ENCODE measurements at regions not wholly inside any gene's neighbourhood (a gene's known extent, or its start where the extent isn't known, plus 50 kb on each side); places are given as distances from the start of the nearest gene placed in this dataset.

GRCh38 chr17:12597895-12598294 lies 67.8 kb upstream of the MYOCD start:
- H3K4me3 Mint-ChIP-seq, result no peak overlapping the region
- ATAC-seq (replicated peaks) (no peak), DNase-seq (no peak)
- no peaks in the 10 kb centered on the region for H3K4me1 Mint-ChIP-seq
- no peaks in the 10 kb centered on the region for H3K36me3 Mint-ChIP-seq
- H3K27ac Mint-ChIP-seq, result no peak overlapping the region
- H3K27me3 Mint-ChIP-seq, result no peaks in the 10 kb centered on the region
- H3K9me3 Mint-ChIP-seq, result no peaks in the 10 kb centered on the region

DNA sequence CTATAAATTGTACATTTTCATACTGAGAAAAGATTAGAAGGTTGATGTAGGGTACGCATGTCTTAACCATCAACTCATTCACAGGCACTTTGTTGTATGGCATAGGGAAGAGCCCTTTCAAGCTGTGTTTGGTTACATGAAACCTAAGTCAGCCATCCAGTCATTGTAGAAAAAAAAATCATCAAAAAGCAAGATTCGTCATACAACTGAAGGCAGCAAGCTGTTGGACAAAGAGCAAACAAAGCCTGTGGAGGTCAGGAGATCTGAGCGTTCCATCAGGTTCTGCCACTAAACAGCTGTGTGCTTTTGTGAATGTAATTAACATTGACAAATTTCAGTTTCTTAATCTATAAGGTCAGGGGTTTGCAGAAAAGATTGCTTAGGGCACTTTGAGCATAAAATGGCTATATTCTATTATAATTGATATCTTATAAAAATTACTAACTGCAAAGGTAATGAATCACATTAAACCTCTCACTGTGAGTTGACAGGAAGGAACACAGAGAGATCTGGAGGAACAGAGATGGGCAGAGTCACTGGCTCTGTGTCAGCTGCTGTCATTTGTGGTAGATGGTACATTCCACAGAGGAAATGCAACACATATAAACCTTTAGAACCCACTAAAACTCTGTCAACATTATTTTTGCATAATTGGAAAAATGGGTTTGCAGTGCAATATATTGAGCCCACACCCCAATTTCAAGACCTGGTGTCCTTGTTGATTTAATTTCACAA lies 66.3 kb upstream of the MYOCD start:
- no peaks in the 10 kb centered on the region for H3K36me3 Mint-ChIP-seq
- no peak overlapping the region for H3K27ac Mint-ChIP-seq
- H3K9me3 Mint-ChIP-seq, result peaks cover 0 to 1% of the 10 kb centered on the region in 2 donors
- H3K27me3 Mint-ChIP-seq, result no peaks in the 10 kb centered on the region
- H3K4me1 Mint-ChIP-seq, result no peaks in the 10 kb centered on the region
- no peak for ATAC-seq (replicated peaks)
- DNase-seq, result no peak
- H3K4me3 Mint-ChIP-seq, result no peak overlapping the region

DNA sequence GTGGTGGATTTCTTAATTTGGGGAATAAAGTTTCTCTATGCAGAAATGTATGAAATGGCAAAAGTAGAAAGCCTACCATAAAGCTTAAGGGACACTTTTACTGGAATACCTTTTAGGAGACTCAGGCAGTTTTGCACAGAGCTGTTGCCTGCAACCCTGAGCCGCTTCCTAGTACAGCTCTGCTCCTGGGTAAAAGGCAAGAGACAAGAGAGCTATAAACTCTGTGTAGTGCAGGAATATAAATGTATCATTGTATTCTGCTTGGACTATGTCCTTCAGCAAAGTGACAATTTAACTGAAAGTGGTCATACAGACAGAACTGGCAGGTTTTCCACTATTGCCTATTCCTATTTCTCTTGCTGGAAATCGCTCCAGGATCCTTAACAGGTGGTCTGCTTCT lies 65.3 kb upstream of the MYOCD start:
- Mint-ChIP-seq H3K4me3 (no peak overlapping the region), H3K27me3 (no peaks in the 10 kb centered on the region), H3K36me3 (no peaks in the 10 kb centered on the region), H3K4me1 (no peaks in the 10 kb centered on the region), H3K27ac (no peak overlapping the region), H3K9me3 (peaks cover 0 to 4% of the 10 kb centered on the region in 2 donors)
- ATAC-seq (replicated peaks) (no peak), DNase-seq (no peak)

GRCh38 chr17:12603566-12603965 lies 62.1 kb upstream of the MYOCD start:
- H3K9me3 Mint-ChIP-seq, result peaks cover 0 to 8% of the 10 kb centered on the region in 2 donors
- H3K27me3 Mint-ChIP-seq, result peaks cover 0 to 2% of the 10 kb centered on the region in 2 donors
- H3K4me3 Mint-ChIP-seq, result no peak overlapping the region
- H3K4me1 Mint-ChIP-seq, result no peaks in the 10 kb centered on the region
- no peaks in the 10 kb centered on the region for H3K36me3 Mint-ChIP-seq
- DNase-seq, result no peak
- no peak for ATAC-seq (replicated peaks)
- no peak overlapping the region for H3K27ac Mint-ChIP-seq

DNA sequence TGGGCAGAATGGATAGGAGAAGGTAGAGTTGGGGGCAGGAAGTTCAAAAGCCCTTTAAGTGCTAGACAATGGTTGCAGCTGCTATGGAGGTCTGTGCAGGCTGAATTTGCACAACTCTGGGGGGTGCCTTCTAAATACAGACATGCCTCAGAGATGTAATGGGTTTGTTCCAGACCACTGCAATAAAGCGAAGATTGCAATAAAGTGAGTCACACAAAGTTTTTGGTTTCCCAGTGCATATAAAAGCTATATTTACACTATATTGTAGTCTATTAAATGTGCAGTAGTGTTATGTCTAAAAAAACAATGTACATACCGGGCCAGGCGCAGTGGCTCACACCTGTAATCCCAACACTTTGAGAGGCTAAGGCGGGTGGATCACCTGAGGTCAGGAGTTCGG lies 60.5 kb upstream of the MYOCD start:
- DNase-seq (no peak), ATAC-seq (replicated peaks) (no peak)
- no peak overlapping the region for H3K4me3 Mint-ChIP-seq
- no peaks in the 10 kb centered on the region for H3K36me3 Mint-ChIP-seq
- H3K27ac Mint-ChIP-seq, result no peak overlapping the region
- H3K9me3 Mint-ChIP-seq, result peaks cover 0 to 9% of the 10 kb centered on the region in 2 donors
- H3K27me3 Mint-ChIP-seq, result peaks cover 0 to 5% of the 10 kb centered on the region in 2 donors
- no peaks in the 10 kb centered on the region for H3K4me1 Mint-ChIP-seq

- no peaks in the 10 kb centered on the region for H3K36me3 Mint-ChIP-seq
- H3K4me1 Mint-ChIP-seq, result no peaks in the 10 kb centered on the region
- no peak overlapping the region for H3K27ac Mint-ChIP-seq
- ATAC-seq (replicated peaks) (no peak), DNase-seq (no peak)
- peaks cover 3 to 4% of the 10 kb centered on the region in 2 donors for H3K9me3 Mint-ChIP-seq
- peaks cover 0 to 3% of the 10 kb centered on the region in 2 donors for H3K27me3 Mint-ChIP-seq
- H3K4me3 Mint-ChIP-seq, result no peak overlapping the region
These were observed 52.1 kb upstream of the MYOCD start for GRCh38 chr17:12613566-12613965.
